Esophagus squamous epithelium (tissue), 5 donors: ENCODE measurements at regions not wholly inside any gene's neighbourhood (a gene's known extent, or its start where the extent isn't known, plus 50 kb on each side); places are given as distances from the start of the nearest gene placed in this dataset.

Source experiments
- DNase-seq: peaks from one replicate; lab custom pipeline; 2025; lab: John Stamatoyannopoulos, UW
- H3K27ac ChIP-seq, 4 donors: fragments of 200-600 bp; sonication (generic); one replicate each; pipeline ENCODE4 v1.5.1; 2016 to 2019; ENCODE audit warnings: mild to moderate bottlenecking in 1 of 4
- H3K27me3 ChIP-seq, 4 donors: fragments of 200-600 bp; sonication (generic); 1 replicate in 3 of 4; 2 replicates in 1 of 4; pipeline versions ENCODE4 v1.5.1 to v1.6.0; 2017 to 2021; ENCODE audit warnings: antibody characterized with exemption in 1 of 4
- H3K36me3 ChIP-seq, 3 donors: fragments of 200-600 bp; sonication (generic); one replicate each; pipeline ENCODE4 v1.5.1; 2016 to 2019
- H3K4me1 ChIP-seq, 3 donors: fragments of 200-600 bp; sonication (generic); one replicate each; pipeline ENCODE4 v1.5.1; 2017 to 2019
- H3K4me3 ChIP-seq, 4 donors: fragments of 200-600 bp; sonication (generic); 1 replicate in 3 of 4; 2 replicates in 1 of 4; pipeline ENCODE4 v1.5.1; 2016 to 2019; ENCODE audit warnings: mild to moderate bottlenecking in 2 of 4, moderate library complexity in 1 of 4
- H3K9me3 ChIP-seq, 3 donors: fragments of 200-600 bp; sonication (generic); one replicate each; pipeline ENCODE4 v1.5.1; 2016 to 2019
- CTCF ChIP-seq, 6 experiments: fragments of 450-650 bp in 4 of 6; fragments of 200-600 bp in 2 of 6; sonication (generic) in 2 of 6; IDR thresholded peaks; one replicate each; pipeline ENCODE4 v1.5.1; 2016 to 2019; ENCODE audit warnings: antibody characterized with exemption in 6 of 6, mild to moderate bottlenecking in 4 of 6, moderate library complexity in 4 of 6
- POLR2A ChIP-seq, 4 donors: fragments of 450-650 bp; IDR thresholded peaks; one replicate each; pipeline ENCODE4 v1.6.1; 2017; ENCODE audit warnings: antibody characterized with exemption in 4 of 4, mild to moderate bottlenecking in 4 of 4, moderate library complexity in 3 of 4
- WGBS, 2 donors: methylation state at CpG; one replicate each; pipeline ENCODE4 v1.1.5; 2018; 5-methylcytosine and 5-hydroxymethylcytosine counted together
- intact Hi-C: fragments of 100-400 bp; cut with DNase I; formaldehyde crosslinking; loops from one replicate; pipeline ENCODE4 v1.15.0; 2022
- donor health status: DM: yes; HTN: yes; CAD: no.

- Histone ChIP-seq H3K4me3 (no peak overlapping the region), H3K9me3 (no peaks in the 10 kb centered on the region), H3K36me3 (no peaks in the 10 kb centered on the region), H3K27me3 (peaks cover 0 to 59% (median 0%) of the 10 kb centered on the region in 4 donors), H3K4me1 (peaks cover 0 to 8% (median 0%) of the 10 kb centered on the region in 3 donors), H3K27ac (no peak overlapping the region)
- TF ChIP-seq POLR2A (IDR thresholded peaks at IDR 0.05) (no peak), CTCF (IDR thresholded peaks at IDR 0.05) (no peak)
- no peak for DNase-seq
- intact Hi-C loops = no loop called here
Observed at GRCh38 chr17:51455211-51455610, 194.9 kb downstream of the UTP18 start.

DNA sequence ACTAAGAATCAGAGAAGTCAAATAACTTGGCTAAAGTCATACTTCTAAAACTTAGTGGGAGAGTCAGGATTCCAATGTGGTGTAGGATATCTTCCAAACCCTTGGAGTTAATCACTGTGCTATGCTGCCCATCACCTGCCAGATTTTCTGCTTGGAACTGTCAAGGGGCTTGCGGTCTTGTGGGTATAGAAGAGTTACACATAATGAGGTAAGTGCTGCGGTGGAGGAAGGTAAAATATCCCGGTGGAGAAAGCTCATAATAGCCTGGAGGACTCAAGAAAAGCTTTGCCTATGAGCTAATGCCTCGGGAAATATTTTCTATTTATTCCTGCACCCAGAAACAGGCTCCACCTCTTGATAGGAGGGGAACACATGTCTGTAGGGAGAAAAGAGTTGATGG is 195.6 kb downstream of the UTP18 start:
- H3K27ac ChIP-seq = no peak overlapping the region
- TF ChIP-seq POLR2A (IDR thresholded peaks at IDR 0.05) = no peak
- no peak for TF ChIP-seq CTCF (IDR thresholded peaks at IDR 0.05)
- no peaks in the 10 kb centered on the region for H3K9me3 ChIP-seq
- 74 to 83% methylated on average over 4 of the region's 4 CpGs for WGBS, 2 donors
- H3K27me3 ChIP-seq = peaks cover 0 to 57% (median 0%) of the 10 kb centered on the region in 4 donors
- H3K4me1 ChIP-seq = peaks cover 0 to 8% (median 0%) of the 10 kb centered on the region in 3 donors
- intact Hi-C loops = no loop called here
- DNase-seq = no peak
- no peak overlapping the region for H3K4me3 ChIP-seq
- no peaks in the 10 kb centered on the region for H3K36me3 ChIP-seq

GRCh38 chr17:51456942-51457341 is 196.6 kb downstream of the UTP18 start:
- H3K36me3 ChIP-seq = no peaks in the 10 kb centered on the region
- no peak for DNase-seq
- peaks cover 0 to 8% (median 0%) of the 10 kb centered on the region in 3 donors for H3K4me1 ChIP-seq
- intact Hi-C loops = no loop called here
- H3K4me3 ChIP-seq = no peak overlapping the region
- no peaks in the 10 kb centered on the region for H3K9me3 ChIP-seq
- H3K27me3 ChIP-seq = peaks cover 0 to 51% (median 0%) of the 10 kb centered on the region in 4 donors
- H3K27ac ChIP-seq = no peak overlapping the region
- no peak for TF ChIP-seq POLR2A (IDR thresholded peaks at IDR 0.05)
- no peak for TF ChIP-seq CTCF (IDR thresholded peaks at IDR 0.05)
- WGBS, 2 donors = 5 to 27% methylated on average over 1 of the region's 1 CpG

GRCh38 chr17:51461578-51462004 is 201.2 kb downstream of the UTP18 start:
- Histone ChIP-seq H3K9me3 (no peaks in the 10 kb centered on the region), H3K4me1 (no peaks in the 10 kb centered on the region), H3K4me3 (no peak overlapping the region), H3K27ac (no peak overlapping the region), H3K36me3 (no peaks in the 10 kb centered on the region), H3K27me3 (peaks cover 0 to 67% (median 0%) of the 10 kb centered on the region in 4 donors)
- intact Hi-C loops = no loop called here
- WGBS, 2 donors = 51 to 63% methylated on average over 8 to 11 of the region's 11 CpGs
- DNase-seq = no peak
- TF ChIP-seq CTCF (IDR thresholded peaks at IDR 0.05) = peak in 5 of 6 experiments; percentile 46 to 80 (median 58)
- no peak for TF ChIP-seq POLR2A (IDR thresholded peaks at IDR 0.05)

- no peaks in the 10 kb centered on the region for H3K9me3 ChIP-seq
- intact Hi-C loops = no loop called here
- no peak for TF ChIP-seq POLR2A (IDR thresholded peaks at IDR 0.05)
- no peak for TF ChIP-seq CTCF (IDR thresholded peaks at IDR 0.05)
- no peak overlapping the region for H3K4me3 ChIP-seq
- H3K4me1 ChIP-seq = no peaks in the 10 kb centered on the region
- peaks cover 0 to 60% (median 0%) of the 10 kb centered on the region in 4 donors for H3K27me3 ChIP-seq
- DNase-seq = no peak
- no peaks in the 10 kb centered on the region for H3K36me3 ChIP-seq
- WGBS, 2 donors = 85 to 87% methylated on average over 7 to 8 of the region's 8 CpGs
- H3K27ac ChIP-seq = no peak overlapping the region
Observed at GRCh38 chr17:51463353-51463752, 203.0 kb downstream of the UTP18 start.
